ENCODE measurements at regions not wholly inside any gene's neighbourhood (a gene's known extent, or its start where the extent isn't known, plus 50 kb on each side); places are given as distances from the start of the nearest gene placed in this dataset.

DNA sequence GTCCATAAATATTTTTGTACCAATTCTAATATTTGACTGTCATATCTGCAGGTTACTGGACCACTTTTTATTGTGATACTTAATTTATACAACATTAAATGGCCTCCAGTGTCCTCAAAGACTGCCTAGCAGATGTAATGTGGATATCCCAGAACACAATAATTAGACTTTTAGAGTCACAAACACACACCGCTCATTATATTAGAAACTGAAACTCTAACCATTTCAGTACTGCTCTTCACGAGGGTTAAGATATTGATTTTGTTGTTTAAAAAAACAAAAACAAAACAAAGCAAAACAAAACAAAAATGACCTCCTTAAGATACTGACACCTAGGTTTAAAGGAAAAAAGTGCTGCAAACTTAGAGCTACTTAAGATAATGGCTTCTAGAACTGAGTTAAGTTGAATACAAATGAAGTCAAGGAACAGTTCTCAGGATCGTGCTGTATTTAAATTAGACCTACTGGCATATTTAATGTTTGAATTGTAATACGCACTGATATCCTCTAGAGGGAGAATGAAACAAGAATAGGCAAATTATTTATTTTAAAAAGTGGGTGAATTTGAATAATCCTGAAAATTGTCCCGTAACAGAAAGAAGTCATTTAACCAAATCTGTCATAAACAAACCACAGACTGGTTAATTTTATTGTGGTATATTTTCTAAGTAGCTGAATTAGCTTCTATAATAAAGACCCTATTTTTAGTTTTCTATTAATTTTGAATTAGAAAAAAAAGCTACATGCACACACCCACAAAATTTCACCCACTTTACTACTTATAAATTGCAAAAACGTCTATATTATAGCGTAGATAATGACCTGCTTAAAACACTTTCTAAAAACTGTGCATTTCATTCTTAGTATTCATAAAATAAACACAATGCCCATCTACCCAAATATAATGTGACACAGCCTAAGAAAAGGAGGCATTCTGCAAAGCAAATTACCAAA, 395.2 kb upstream of the DCN start:
- TF ChIP-seq, protein P1, sequence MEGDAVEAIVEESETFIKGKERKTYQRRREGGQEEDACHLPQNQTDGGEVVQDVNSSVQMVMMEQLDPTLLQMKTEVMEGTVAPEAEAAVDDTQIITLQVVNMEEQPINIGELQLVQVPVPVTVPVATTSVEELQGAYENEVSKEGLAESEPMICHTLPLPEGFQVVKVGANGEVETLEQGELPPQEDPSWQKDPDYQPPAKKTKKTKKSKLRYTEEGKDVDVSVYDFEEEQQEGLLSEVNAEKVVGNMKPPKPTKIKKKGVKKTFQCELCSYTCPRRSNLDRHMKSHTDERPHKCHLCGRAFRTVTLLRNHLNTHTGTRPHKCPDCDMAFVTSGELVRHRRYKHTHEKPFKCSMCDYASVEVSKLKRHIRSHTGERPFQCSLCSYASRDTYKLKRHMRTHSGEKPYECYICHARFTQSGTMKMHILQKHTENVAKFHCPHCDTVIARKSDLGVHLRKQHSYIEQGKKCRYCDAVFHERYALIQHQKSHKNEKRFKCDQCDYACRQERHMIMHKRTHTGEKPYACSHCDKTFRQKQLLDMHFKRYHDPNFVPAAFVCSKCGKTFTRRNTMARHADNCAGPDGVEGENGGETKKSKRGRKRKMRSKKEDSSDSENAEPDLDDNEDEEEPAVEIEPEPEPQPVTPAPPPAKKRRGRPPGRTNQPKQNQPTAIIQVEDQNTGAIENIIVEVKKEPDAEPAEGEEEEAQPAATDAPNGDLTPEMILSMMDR (IDR thresholded peaks at IDR 0.05; ENCODE audit: low read length): peak; percentile 62
- TF ChIP-seq EZH2 (optimal IDR thresholded peaks at IDR 0.05; ENCODE audit: low read depth, low read length): no peak
- TF ChIP-seq EZH2phosphoT487 (IDR thresholded peaks at IDR 0.05; ENCODE audit: low read length): no peak
